Choroid plexus epithelial cell (primary cell): ENCODE measurements at regions not wholly inside any gene's neighbourhood (a gene's known extent, or its start where the extent isn't known, plus 50 kb on each side); places are given as distances from the start of the nearest gene placed in this dataset.
"Not testable (repeated sequence)": the region's sequence is repeated elsewhere in the genome, so short reads cannot be mapped to it uniquely, and the experiment has no call there.

Experiments used
- DNase-seq: peaks from one replicate; pipeline ENCODE4 v3.0.0-alpha.2; 2010; ENCODE audit warnings: low read depth
- H3K4me3 ChIP-seq: 2 replicates; pipeline ENCODE4 v1.5.1; 2011; ENCODE audit warnings: low read depth, mild to moderate bottlenecking, control low read depth, low read length, moderate library complexity
- TF ChIP-seq, protein P1 (sequence below): conservative IDR thresholded peaks from 2 replicates; pipeline ENCODE4 v1.5.1; 2011; ENCODE audit warnings: low read depth, mild to moderate bottlenecking, control low read depth, inconsistent platforms, low read length, moderate library complexity

DNA sequence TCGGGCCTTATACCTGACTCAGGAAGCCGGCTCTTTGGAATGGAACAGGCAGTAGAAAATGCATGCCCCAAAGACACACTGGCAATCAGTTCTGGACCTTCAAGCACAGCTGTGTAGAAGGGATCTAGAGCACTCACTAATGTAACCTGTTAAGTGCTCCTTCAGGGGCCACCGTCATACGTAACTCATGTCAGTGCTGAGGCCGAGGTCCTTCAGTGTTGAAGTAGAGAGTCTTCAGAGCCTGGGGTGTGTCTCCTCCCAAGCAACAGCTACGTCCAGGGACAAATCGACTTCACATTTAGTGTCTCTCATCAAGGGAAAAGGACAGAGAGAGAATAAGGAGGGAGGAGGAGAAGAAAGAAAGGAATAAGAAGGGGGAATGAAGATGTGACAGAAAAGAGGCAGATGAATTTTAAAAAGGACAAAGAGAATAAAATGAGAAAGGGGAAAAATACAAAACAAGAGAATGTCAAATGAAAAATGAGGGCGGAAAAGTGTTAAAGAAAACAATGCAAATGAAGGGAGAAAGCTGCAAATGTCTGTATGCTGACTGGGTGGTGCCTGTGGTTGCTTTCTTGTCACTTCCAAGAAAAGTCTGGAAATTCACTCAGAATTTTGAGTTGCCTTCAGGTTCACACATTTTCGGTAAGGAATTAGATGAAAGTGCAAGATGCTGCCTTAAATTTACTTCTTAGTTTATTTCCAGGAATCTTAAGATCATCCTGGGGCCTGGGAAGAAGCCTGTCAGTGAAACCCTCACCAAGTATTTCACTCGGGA lies 989.4 kb downstream of the GRID1 start:
- TF ChIP-seq, protein P1, sequence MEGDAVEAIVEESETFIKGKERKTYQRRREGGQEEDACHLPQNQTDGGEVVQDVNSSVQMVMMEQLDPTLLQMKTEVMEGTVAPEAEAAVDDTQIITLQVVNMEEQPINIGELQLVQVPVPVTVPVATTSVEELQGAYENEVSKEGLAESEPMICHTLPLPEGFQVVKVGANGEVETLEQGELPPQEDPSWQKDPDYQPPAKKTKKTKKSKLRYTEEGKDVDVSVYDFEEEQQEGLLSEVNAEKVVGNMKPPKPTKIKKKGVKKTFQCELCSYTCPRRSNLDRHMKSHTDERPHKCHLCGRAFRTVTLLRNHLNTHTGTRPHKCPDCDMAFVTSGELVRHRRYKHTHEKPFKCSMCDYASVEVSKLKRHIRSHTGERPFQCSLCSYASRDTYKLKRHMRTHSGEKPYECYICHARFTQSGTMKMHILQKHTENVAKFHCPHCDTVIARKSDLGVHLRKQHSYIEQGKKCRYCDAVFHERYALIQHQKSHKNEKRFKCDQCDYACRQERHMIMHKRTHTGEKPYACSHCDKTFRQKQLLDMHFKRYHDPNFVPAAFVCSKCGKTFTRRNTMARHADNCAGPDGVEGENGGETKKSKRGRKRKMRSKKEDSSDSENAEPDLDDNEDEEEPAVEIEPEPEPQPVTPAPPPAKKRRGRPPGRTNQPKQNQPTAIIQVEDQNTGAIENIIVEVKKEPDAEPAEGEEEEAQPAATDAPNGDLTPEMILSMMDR, result no peak
- no peak overlapping the region for H3K4me3 ChIP-seq
- DNase-seq, result no peak

DNA sequence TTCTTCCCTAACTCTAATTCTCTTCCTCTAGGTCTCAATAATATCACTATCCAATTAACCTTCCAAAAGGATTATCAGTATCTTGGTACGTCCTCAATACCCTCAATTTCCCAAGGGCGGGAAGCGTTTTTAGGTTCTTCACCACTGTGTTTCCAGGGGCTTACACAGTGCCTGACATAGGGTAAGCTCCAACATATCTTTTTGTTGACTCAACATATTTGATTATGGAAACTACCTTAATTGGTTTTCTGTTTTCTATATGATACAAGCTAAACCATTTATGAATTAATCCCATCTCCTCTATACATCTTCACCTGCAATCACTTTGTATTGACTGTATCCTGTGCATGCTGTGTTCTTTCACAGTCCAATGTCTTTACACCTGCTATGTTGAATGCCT lies 987.3 kb downstream of the GRID1 start:
- H3K4me3 ChIP-seq, result no peak overlapping the region
- TF ChIP-seq, protein P1, result no peak
- no peak for DNase-seq

DNA sequence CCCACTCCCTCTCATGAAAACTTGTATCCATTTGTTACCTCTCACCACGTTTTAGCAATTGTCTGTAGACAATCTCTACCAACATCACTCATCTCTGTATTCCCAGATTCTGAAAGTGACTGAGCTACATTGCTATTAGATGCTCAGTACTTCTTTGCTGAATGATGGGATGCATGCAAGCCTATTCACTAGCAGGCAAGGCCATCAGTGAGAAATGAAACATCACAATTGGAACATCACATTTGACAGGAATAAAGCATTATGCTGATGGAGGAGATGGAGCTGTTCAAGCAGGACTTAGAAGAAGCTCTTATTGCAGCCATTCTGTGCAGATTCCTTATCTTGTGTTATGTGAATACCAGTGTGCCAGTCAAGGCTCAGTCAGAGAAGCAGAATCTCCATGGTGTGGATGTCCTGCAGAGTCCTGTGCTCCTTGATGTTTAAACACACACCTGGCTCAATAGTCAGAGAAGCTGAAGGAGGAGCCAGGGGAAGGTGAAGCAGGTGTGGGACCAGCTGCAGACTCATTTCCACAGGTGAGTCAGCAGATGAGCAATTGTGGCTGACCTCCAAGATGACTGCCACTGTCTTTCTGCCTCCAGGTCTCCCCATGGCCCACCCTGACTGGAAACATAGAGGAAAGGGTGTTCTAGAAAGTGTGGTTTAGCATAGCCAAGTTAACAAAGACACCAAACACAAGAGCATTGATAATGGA lies 965.5 kb downstream of the GRID1 start:
- TF ChIP-seq, protein P1, result no peak
- H3K4me3 ChIP-seq, result no peak overlapping the region
- no peak for DNase-seq

DNA sequence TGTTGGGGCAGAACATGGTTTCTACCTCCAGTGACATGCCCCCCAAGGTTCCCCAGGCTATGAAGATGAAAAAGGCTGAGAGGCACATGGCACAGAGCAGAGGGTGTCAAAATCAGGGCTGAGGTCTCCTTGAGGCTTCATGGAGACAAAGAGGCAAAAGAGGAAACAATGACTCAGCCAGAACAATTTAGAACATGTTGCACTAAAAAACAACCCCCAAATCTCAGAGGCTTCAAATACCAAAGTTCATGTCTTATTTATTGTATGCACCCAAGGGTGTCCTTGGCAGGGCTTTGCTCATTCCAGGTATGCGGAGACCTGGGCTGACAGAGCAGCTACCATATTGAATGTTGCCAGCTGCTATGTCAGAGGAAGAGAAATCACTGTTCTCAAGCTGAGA lies 964.1 kb downstream of the GRID1 start:
- no peak overlapping the region for H3K4me3 ChIP-seq
- DNase-seq, result no peak
- TF ChIP-seq, protein P1, result no peak

DNA sequence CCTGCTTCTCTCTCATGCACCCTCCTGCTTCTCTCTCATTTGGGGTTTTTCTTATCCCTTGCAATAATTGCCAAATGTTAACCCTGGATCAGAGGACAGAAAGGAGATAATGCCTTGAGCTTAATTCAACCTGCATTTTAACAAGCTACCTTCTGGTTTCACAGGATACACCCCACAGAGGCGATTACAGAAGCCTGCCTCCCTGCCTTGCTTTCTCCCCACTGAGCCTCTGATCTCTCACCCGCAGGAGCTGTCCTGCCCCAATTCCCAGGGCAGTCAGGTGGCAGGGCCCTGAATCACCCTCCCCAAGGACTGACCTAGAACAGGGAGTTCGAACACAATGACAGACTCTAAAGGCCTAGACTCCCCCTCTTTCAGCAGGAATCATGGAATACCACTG lies 959.5 kb downstream of the GRID1 start:
- no peak for DNase-seq
- TF ChIP-seq, protein P1, result no peak
- H3K4me3 ChIP-seq, result no peak overlapping the region

DNA sequence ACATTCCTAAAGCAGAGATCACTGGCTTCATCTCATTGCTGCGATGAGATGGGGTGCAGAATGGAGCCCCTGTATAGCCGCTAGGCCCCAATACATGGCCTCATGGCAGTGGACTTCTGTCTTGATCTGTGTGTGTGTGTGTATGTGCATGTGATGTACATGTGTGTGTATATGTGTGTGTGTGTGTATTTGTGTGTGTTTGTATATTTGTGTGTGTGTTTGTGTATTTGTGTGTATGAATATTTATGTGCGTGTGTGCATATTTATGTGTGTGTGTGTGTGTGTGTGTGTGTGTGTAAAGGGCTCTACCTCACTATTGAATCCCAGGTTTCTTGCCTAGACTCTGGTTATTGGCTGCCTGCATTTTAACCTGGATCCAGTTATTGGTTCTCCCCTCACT lies 958.2 kb downstream of the GRID1 start:
- TF ChIP-seq, protein P1, result no peak
- DNase-seq, result no peak
- H3K4me3 ChIP-seq, result no peak overlapping the region

DNA sequence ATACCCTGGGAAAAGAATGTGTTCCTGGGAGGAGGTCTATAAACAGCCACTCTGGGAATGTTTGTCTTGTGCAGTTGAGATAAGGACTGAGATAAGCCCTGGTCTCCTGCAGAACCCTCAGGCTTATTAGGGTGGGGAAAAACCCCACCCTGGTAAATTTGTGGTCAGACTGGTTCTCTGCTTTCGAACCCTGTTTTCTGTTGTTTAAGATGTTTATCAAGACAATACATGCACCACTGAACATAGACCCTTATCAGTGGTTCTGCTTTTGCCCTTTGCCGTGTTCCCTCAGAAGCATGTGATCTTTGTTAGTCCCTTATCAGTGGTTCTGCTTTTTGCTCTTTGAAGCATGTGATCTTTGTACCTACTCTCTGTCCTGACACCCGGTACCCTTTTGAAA lies 956.0 kb downstream of the GRID1 start:
- H3K4me3 ChIP-seq, result not testable (repeated sequence)

More for the DNA sequence above, 956.0 kb downstream of the GRID1 start:
- DNase-seq, result not testable (repeated sequence)
